ENCODE measurements at regions not wholly inside any gene's neighbourhood (a gene's known extent, or its start where the extent isn't known, plus 50 kb on each side); places are given as distances from the start of the nearest gene placed in this dataset.

DNA sequence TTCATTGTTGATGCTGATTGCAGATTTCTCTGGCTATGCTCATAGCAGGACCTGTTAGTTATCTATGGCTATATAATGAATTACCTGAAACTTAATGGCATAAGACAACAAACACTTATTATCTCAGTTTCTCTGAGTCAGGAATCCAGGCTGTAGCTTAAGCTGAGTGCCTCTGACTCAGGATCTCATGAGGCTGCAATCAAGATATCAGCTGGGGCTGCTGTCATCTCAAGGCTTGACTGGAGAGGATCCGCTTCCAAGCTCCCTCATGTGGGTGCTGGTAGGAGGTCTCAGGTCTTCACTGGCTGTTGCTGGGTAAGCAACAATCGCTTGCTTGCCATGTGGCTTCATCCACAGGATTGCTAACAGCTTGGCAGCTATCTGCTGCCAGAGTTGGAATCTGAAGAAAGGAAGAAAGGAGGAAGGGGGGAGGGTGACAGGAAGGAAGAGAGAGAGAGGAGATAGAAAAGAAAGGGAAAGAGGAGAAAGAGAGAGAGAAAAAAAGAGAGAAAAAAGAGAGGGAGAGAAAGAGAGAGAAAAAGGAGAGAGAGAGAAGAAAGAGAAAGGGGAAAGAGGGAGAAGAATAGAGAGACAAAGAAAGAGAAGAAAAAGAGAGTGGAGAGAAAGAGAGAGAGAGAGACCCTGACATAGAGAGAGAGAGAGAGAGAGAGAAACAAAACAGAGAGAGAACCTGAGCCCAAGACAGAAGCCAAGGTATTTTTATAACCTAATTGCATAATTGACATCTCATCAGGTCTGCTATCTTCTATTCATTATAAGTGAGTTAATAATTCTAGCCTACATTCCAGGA lies 579.0 kb upstream of the BTBD3 start:
- Histone ChIP-seq H3K36me3 (no peaks in the 10 kb centered on the region), H3K27me3 (no peaks in the 10 kb centered on the region), H3K4me3 (ENCODE audit: low read depth, low read length) (no peak overlapping the region), H3K4me1 (no peaks in the 10 kb centered on the region), H3K9me3 (no peaks in the 10 kb centered on the region)
- TF ChIP-seq, protein P1, sequence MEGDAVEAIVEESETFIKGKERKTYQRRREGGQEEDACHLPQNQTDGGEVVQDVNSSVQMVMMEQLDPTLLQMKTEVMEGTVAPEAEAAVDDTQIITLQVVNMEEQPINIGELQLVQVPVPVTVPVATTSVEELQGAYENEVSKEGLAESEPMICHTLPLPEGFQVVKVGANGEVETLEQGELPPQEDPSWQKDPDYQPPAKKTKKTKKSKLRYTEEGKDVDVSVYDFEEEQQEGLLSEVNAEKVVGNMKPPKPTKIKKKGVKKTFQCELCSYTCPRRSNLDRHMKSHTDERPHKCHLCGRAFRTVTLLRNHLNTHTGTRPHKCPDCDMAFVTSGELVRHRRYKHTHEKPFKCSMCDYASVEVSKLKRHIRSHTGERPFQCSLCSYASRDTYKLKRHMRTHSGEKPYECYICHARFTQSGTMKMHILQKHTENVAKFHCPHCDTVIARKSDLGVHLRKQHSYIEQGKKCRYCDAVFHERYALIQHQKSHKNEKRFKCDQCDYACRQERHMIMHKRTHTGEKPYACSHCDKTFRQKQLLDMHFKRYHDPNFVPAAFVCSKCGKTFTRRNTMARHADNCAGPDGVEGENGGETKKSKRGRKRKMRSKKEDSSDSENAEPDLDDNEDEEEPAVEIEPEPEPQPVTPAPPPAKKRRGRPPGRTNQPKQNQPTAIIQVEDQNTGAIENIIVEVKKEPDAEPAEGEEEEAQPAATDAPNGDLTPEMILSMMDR (IDR thresholded peaks at IDR 0.05; ENCODE audit: low read depth, low read length) = no peak
- DNase-seq = no peak

DNA sequence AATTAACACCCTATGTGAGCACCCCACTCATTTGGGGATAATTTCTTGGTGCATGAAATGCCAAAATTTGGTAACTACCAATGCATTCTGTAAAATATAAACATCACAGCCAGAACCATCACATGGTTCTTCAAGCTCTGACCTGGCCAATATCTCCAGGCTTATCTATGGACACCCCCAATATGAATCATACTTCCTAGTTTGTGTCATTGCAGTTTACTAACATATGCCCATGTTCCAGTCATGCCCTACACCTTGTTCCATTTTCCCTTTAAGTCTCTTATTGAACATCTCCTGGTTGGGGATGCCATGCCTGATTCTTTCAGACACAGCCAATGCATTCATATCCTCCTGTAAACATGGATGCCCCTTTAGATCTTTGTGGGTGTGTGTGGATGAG lies 572.8 kb upstream of the BTBD3 start:
- H3K4me1 ChIP-seq = no peaks in the 10 kb centered on the region
- H3K4me3 ChIP-seq (ENCODE audit: low read depth, low read length) = no peak overlapping the region
- H3K27me3 ChIP-seq = no peaks in the 10 kb centered on the region
- DNase-seq = no peak
- H3K36me3 ChIP-seq = no peaks in the 10 kb centered on the region
- TF ChIP-seq, protein P1 (IDR thresholded peaks at IDR 0.05; ENCODE audit: low read depth, low read length) = no peak
- no peaks in the 10 kb centered on the region for H3K9me3 ChIP-seq

DNA sequence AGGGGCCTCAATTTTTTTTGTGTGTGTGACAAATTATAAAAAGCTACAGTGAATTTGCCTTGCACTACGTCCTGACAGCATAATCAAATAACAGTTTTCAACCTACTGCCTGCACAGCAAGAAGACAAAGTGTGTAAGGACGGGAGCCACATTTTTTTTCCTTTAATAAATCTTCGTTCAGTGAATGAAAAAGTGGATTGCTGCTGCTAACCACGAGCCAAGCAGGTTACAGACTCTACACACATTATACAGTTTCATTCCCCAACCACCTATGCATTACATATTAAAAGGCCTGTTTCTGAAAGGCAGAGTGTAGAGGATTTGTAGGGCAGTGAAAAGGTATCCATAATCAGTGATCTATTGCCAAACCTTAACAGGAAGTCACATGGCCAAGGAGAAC lies 570.0 kb upstream of the BTBD3 start:
- H3K36me3 ChIP-seq = no peaks in the 10 kb centered on the region
- TF ChIP-seq, protein P1 (IDR thresholded peaks at IDR 0.05; ENCODE audit: low read depth, low read length) = no peak
- no peak overlapping the region for H3K4me3 ChIP-seq (ENCODE audit: low read depth, low read length)
- no peak for DNase-seq
- H3K9me3 ChIP-seq = no peaks in the 10 kb centered on the region
- H3K4me1 ChIP-seq = no peaks in the 10 kb centered on the region
- no peaks in the 10 kb centered on the region for H3K27me3 ChIP-seq

DNA sequence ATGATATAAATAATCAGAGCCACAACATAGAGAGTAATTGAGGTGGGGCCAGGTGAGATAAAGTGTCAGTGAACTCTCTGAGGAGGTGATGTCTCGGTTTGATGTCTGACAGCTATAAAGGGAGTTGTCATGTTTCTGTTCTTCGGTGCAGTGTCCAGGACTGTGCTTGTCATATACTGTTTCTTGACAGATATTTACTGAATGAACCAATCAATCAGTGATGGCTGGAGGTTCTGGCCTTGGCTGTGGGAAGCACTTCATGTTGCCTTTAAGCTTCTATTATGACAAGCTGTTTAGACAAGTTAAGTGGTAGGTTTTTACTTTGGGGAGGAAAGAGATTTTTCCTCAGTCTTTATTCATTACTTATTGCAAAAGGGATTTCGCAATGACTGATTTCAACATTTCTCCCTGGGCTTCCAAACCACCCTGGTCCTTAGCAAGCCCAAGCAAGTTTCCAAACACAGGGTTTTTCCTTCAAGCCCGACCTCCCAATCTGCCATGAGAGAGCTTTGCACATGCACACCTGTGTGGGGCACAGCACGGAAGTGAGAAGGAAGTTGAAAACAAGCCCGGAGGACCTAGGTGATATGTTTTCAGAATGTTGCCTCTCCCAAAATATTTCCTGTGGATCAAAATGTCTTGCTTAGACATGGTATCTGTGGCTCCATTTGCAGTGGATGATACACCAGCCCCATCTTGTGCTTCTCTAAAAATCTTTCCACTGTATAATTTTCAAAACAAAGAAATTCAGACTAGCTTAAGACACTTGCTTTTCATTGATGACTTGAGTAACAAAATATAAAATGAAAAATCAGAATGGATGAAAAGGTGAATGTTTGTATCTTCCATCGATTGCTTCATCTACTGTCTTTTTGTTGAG lies 567.3 kb upstream of the BTBD3 start:
- H3K4me1 ChIP-seq = no peaks in the 10 kb centered on the region
- TF ChIP-seq, protein P1 (IDR thresholded peaks at IDR 0.05; ENCODE audit: low read depth, low read length) = no peak
- no peaks in the 10 kb centered on the region for H3K9me3 ChIP-seq
- H3K27me3 ChIP-seq = no peaks in the 10 kb centered on the region
- no peak overlapping the region for H3K4me3 ChIP-seq (ENCODE audit: low read depth, low read length)
- H3K36me3 ChIP-seq = no peaks in the 10 kb centered on the region
- no peak for DNase-seq

DNA sequence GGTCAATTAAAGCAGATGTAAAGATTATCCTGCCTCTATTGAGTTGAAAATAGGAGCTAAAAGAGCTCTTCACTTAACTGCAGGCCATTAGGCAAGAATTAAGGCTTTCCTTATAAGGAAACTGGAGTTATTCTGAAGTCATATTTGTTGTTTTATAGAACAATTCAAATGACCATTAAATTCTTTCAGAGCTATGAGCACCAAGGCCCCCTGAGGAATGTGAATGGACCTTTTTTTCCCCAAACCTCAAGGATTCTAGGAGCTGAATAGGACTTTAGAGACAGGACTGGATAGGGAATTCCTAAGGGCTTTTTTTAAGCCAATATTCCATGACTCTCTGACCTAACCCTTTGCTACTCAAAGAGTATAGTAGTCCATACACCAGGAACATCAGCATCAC lies 565.7 kb upstream of the BTBD3 start:
- no peak for DNase-seq
- Histone ChIP-seq H3K4me1 (no peaks in the 10 kb centered on the region), H3K36me3 (no peaks in the 10 kb centered on the region), H3K27me3 (no peaks in the 10 kb centered on the region), H3K9me3 (no peaks in the 10 kb centered on the region), H3K4me3 (ENCODE audit: low read depth, low read length) (no peak overlapping the region)
- TF ChIP-seq, protein P1 (IDR thresholded peaks at IDR 0.05; ENCODE audit: low read depth, low read length) = no peak

DNA sequence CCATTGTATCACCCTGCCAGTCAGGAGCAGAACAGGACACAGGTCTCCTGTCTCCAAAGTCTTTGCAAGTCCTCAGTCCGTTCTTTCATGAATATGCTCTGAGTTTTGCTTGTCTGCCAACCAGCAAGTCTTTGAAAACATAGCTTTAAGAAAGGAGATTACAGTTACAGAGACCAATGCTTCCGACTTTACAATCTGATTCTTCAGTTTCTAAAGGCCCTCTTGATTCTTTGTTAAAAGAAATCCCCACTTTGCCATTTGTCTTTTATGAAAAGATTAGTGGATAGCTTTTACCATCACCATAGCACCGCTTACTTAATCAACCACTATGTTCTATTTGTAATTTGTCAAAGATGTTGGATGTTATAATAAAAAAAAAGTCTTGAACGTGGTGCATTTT lies 562.8 kb upstream of the BTBD3 start:
- Histone ChIP-seq H3K9me3 (no peaks in the 10 kb centered on the region), H3K36me3 (no peaks in the 10 kb centered on the region), H3K4me1 (no peaks in the 10 kb centered on the region), H3K4me3 (ENCODE audit: low read depth, low read length) (no peak overlapping the region), H3K27me3 (no peaks in the 10 kb centered on the region)
- DNase-seq = no peak
- TF ChIP-seq, protein P1 (IDR thresholded peaks at IDR 0.05; ENCODE audit: low read depth, low read length) = no peak
